HCT116 (cell line): ENCODE measurements at regions not wholly inside any gene's neighbourhood (a gene's known extent, or its start where the extent isn't known, plus 50 kb on each side); places are given as distances from the start of the nearest gene placed in this dataset.

Source experiments
- ATAC-seq: fragments of 200-7000 bp; cut with Tn5 transposase; 2 replicates; pipeline ENCODE4 v1.9.1; 2020; ENCODE audit warnings: mild to moderate bottlenecking, moderate library complexity
- BruUV-seq: library from RNA; stranded (reverse); fragments of 400-500 nt; replicated peaks from 2 replicates; lab custom pipeline; 2021; lab: Mats Ljungman, UMichigan
- CTCF ChIA-PET: fragments of 300-600 bp; sonication (Branson Sonifier 250); formaldehyde crosslinking; loops from one replicate; lab custom pipeline; 2021; ENCODE audit warnings: antibody characterized with exemption; lab: Charles Lee
- POLR2A ChIA-PET: fragments of 300-600, 350-600 bp; sonication (Branson Sonifier 250); formaldehyde crosslinking; loops from one replicate; lab custom pipeline; 2021; ENCODE audit warnings: antibody characterized with exemption; lab: Charles Lee
- RAD21 ChIA-PET, 2 experiments: fragments of 300-600 bp; sonication (Branson Sonifier 250); formaldehyde crosslinking; loops; one replicate each; lab custom pipeline; 2023; ENCODE audit warnings: low total read pairs in 2 of 2; ENCODE audit not compliant: uncharacterized antibody in 2 of 2, unreplicated experiment in 2 of 2, low non-redundant PET in 1 of 2; lab: Charles Lee
- DNase-seq: peaks from one replicate; pipeline ENCODE4 v3.0.0-alpha.2; 2010; ENCODE audit warnings: low read depth, low spot score
- H2AFZ ChIP-seq: fragments of 200-600 bp; shearing (Covaris generic), sonication (generic); 2 replicates; pipeline ENCODE4 v1.6.1; 2017; ENCODE audit warnings: low read depth, mixed run types, mixed read lengths, antibody characterized with exemption, low read length; ENCODE audit not compliant: poor library complexity, severe bottlenecking
- H3K27ac ChIP-seq: 2 replicates; pipeline ENCODE4 v1.5.1; 2012; ENCODE audit warnings: low read depth, low read length
- H3K27me3 ChIP-seq: fragments of 200-600 bp; sonication (generic); 2 replicates; pipeline ENCODE4 v1.6.1; 2016; ENCODE audit warnings: mixed run types, low read length, mixed read lengths; ENCODE audit not compliant: insufficient read depth
- H3K36me3 ChIP-seq, 2 experiments: fragments of 200-500 bp in 1 of 2; fragments of 200-600 bp in 1 of 2; sonication (Bioruptor generic) in 1 of 2; sonication (generic) in 1 of 2; 2 replicates each; pipeline versions ENCODE4 v1.5.1 to v1.6.1; 2014 to 2016; ENCODE audit warnings: low read length in 2 of 2, inconsistent platforms in 1 of 2, mixed read lengths in 1 of 2, mixed run types in 1 of 2; ENCODE audit not compliant: insufficient read depth in 2 of 2, control insufficient read depth in 1 of 2
- H3K4me1 ChIP-seq, 2 experiments: fragments of 200-600 bp in 1 of 2; sonication (generic) in 1 of 2; 2 replicates each; pipeline versions ENCODE4 v1.5.1 to v1.6.1; 2012 to 2017; ENCODE audit warnings: low read length in 2 of 2, inconsistent platforms in 1 of 2, mild to moderate bottlenecking in 1 of 2, mixed read lengths in 1 of 2, mixed run types in 1 of 2, moderate library complexity in 1 of 2; ENCODE audit not compliant: insufficient read depth in 2 of 2, control insufficient read depth in 1 of 2
- H3K4me2 ChIP-seq: fragments of 200-600 bp; sonication (generic); 2 replicates; pipeline ENCODE4 v1.6.1; 2017; ENCODE audit warnings: mixed run types, low read length, mixed read lengths
- H3K4me3 ChIP-seq, 2 experiments: fragments of 200-600 bp in 1 of 2; sonication (generic) in 1 of 2; replicated peaks in 1 of 2; 2 replicates each; pipeline ENCODE4 v1.5.1; 2011 to 2016; ENCODE audit warnings: low read length in 2 of 2, control low read depth in 1 of 2, low read depth in 1 of 2, mild to moderate bottlenecking in 1 of 2, mixed read lengths in 1 of 2, mixed run types in 1 of 2
- H3K79me2 ChIP-seq: fragments of 200-600 bp; sonication (generic); 2 replicates; pipeline ENCODE4 v1.6.1; 2017; ENCODE audit warnings: mild to moderate bottlenecking, mixed run types, low read length, moderate library complexity, mixed read lengths; ENCODE audit not compliant: insufficient read depth
- H3K9ac ChIP-seq: fragments of 200-600 bp; sonication (generic); 2 replicates; pipeline ENCODE4 v1.6.1; 2016; ENCODE audit warnings: low read length, mixed read lengths
- H3K9me2 ChIP-seq: fragments of 200-600 bp; sonication (generic), shearing (Covaris generic); 2 replicates; pipeline ENCODE4 v1.6.1; 2017; ENCODE audit warnings: mixed run types, mild to moderate bottlenecking, moderate library complexity; ENCODE audit not compliant: insufficient read depth
- H3K9me3 ChIP-seq, 2 experiments: fragments of 200-500 bp in 1 of 2; fragments of 200-600 bp in 1 of 2; sonication (Bioruptor generic) in 1 of 2; sonication (generic) in 1 of 2; 2 replicates each; pipeline ENCODE4 v1.6.1; 2014 to 2017; ENCODE audit warnings: low read length in 2 of 2, mixed read lengths in 2 of 2, inconsistent platforms in 1 of 2, low read depth in 1 of 2, mild to moderate bottlenecking in 1 of 2, mixed run types in 1 of 2, moderate library complexity in 1 of 2; ENCODE audit not compliant: control insufficient read depth in 1 of 2, insufficient read depth in 1 of 2
- H4K20me1 ChIP-seq: fragments of 200-600 bp; sonication (generic), shearing (Covaris generic); 2 replicates; pipeline ENCODE4 v1.6.1; 2017; ENCODE audit warnings: mixed run types, mild to moderate bottlenecking, moderate library complexity; ENCODE audit not compliant: insufficient read depth
- CEBPB ChIP-seq: IDR thresholded peaks from 2 replicates; pipeline ENCODE4 v1.6.1; 2012; ENCODE audit warnings: low read depth
- EGR1 ChIP-seq: IDR thresholded peaks from 2 replicates; pipeline ENCODE4 v1.6.1; 2012; ENCODE audit warnings: low read depth
- EZH2phosphoT487 ChIP-seq: fragments of 200-600 bp; IDR thresholded peaks from 2 replicates; pipeline ENCODE4 v1.6.1; 2018; ENCODE audit warnings: antibody characterized with exemption, borderline replicate concordance
- MAX ChIP-seq: IDR thresholded peaks from 2 replicates; pipeline ENCODE4 v1.6.1; 2012
- POLR2A ChIP-seq: IDR thresholded peaks from 2 replicates; pipeline ENCODE4 v1.7.0; 2011; ENCODE audit warnings: borderline replicate concordance; ENCODE audit not compliant: insufficient read depth, insufficient read length; ENCODE audit errors: extremely low read depth
- POLR2AphosphoS5 ChIP-seq: IDR thresholded peaks from 2 replicates; pipeline ENCODE4 v1.6.1; 2011; ENCODE audit warnings: mild to moderate bottlenecking, low read depth, low read length, moderate library complexity
- SRF ChIP-seq: IDR thresholded peaks from 2 replicates; pipeline ENCODE4 v1.6.1; 2012; ENCODE audit warnings: low read depth
- TCF7L2 ChIP-seq: IDR thresholded peaks from 2 replicates; pipeline ENCODE4 v1.7.0; 2011; ENCODE audit warnings: borderline replicate concordance, inconsistent platforms; ENCODE audit not compliant: insufficient read depth, insufficient read length; ENCODE audit errors: extremely low read depth
- YY1 ChIP-seq: IDR thresholded peaks from 2 replicates; pipeline ENCODE4 v1.6.1; 2011; ENCODE audit warnings: low read length, low read depth, moderate library complexity, mild to moderate bottlenecking; ENCODE audit not compliant: insufficient replicate concordance; ENCODE audit errors: extremely low read depth
- ZBTB33 ChIP-seq: IDR thresholded peaks from 2 replicates; pipeline ENCODE4 v1.6.1; 2011; ENCODE audit warnings: mild to moderate bottlenecking, low read length, moderate library complexity; ENCODE audit not compliant: insufficient replicate concordance; ENCODE audit errors: extremely low read depth
- ZFX ChIP-seq: fragments of 450-650 bp; IDR thresholded peaks from 2 replicates; pipeline ENCODE4 v1.6.1; 2017
- intact Hi-C: fragments of 100-400 bp; cut with micrococcal nuclease; formaldehyde crosslinking; loops from 2 replicates; pipeline ENCODE4 v1.10.0; 2022

DNA sequence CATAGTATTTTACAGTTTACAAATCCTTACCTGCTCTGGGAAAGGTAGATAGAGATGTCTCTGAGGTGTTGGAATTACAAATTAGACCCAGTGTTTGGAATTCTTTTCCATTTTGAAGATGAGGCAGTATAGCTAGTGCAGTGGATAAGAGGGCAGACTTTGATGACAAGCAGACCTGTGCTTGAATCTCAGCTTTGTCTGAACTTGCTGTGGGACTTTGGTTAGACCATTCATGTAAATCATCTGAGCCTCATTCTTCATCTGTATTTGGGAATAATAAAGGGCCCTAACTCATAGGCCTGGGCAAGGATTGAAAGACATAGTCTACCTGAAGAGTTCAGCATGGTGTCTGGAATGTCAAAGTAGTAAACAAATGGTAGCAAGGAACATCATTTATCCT, 77.2 kb upstream of the BOD1L1 start:
- Histone ChIP-seq H3K4me3 (no peak overlapping the region), H3K9ac (no peak overlapping the region), H4K20me1 (no peaks in the 10 kb centered on the region), H3K4me1 (no peaks in the 10 kb centered on the region), H3K4me2 (no peak overlapping the region), H3K79me2 (no peaks in the 10 kb centered on the region), H3K36me3 (no peaks in the 10 kb centered on the region), H2AFZ (no peak overlapping the region), H3K9me2 (no peaks in the 10 kb centered on the region), H3K27me3 (no peaks in the 10 kb centered on the region), H3K27ac (no peak overlapping the region), H3K9me3 (no peaks in the 10 kb centered on the region)
- TF ChIP-seq EZH2phosphoT487 (no peak), SRF (no peak), MAX (no peak), EGR1 (no peak), POLR2A (no peak), CEBPB (no peak), ZFX (no peak), TCF7L2 (no peak), POLR2AphosphoS5 (no peak), ZBTB33 (no peak), YY1 (no peak)
- ChIA-PET POLR2A (no interaction called here), RAD21 (no interaction called here), CTCF (interaction anchor here (0.9 kb wide), 1 partner anchor 51 kb away, joined by 3 read pairs; no protein-coding TSS in a partner anchor)
- ATAC-seq (no peak), DNase-seq (no peak)
- no TSS peak for BruUV-seq
- intact Hi-C loops: no loop called here
